ENCODE measurements at regions not wholly inside any gene's neighbourhood (a gene's known extent, or its start where the extent isn't known, plus 50 kb on each side); places are given as distances from the start of the nearest gene placed in this dataset.

- Histone ChIP-seq H2AK5ac (ENCODE audit: low read length, severe bottlenecking) (no peak overlapping the region), H3K4ac (ENCODE audit: low read depth in 1 of 2, low read length in 2 of 2) (no peak overlapping the region), H3K4me1 (ENCODE audit: control insufficient read depth, insufficient read depth, low read depth, low read length) (no peaks in the 10 kb centered on the region), H3K79me1 (replicated peaks; ENCODE audit: low read length, poor library complexity, severe bottlenecking) (no peaks in the 10 kb centered on the region), H2BK120ac (ENCODE audit: low read depth, low read length) (no peak overlapping the region), H3K27ac (ENCODE audit: low read length, poor library complexity, severe bottlenecking) (no peak overlapping the region), H4K91ac (ENCODE audit: low read length) (no peak overlapping the region), H3K9ac (ENCODE audit: low read length) (no peak overlapping the region), H2BK15ac (ENCODE audit: low read depth, poor library complexity, severe bottlenecking) (no peak overlapping the region), H3K4me2 (ENCODE audit: low read length, poor library complexity, severe bottlenecking) (no peak overlapping the region), H3K4me3 (ENCODE audit: insufficient read depth in 1 of 2, low read depth in 1 of 2, low read length in 2 of 2) (no peak overlapping the region), H2BK5ac (ENCODE audit: low read depth, low read length, poor library complexity, severe bottlenecking) (no peak overlapping the region), H2AFZ (ENCODE audit: low read depth, low read length) (no peak overlapping the region), H3K36me3 (ENCODE audit: control insufficient read depth in 1 of 2, insufficient read depth in 2 of 2, low read depth in 1 of 2, low read length in 2 of 2) (no peaks in the 10 kb centered on the region), H4K8ac (ENCODE audit: low read length) (no peak overlapping the region), H3K23ac (ENCODE audit: low read length in 2 of 2) (no peak overlapping the region), H3K14ac (ENCODE audit: low read length in 2 of 2) (no peak overlapping the region), H3K18ac (ENCODE audit: low read depth in 1 of 2, low read length in 2 of 2) (no peak overlapping the region), H3K27me3 (ENCODE audit: control insufficient read depth in 1 of 2, insufficient read depth in 1 of 2, low read length in 2 of 2) (no peaks in the 10 kb centered on the region), H2BK12ac (ENCODE audit: low read length in 2 of 2) (no peak overlapping the region), H3K9me3 (ENCODE audit: control insufficient read depth, low read length) (peaks cover 27% of the 10 kb centered on the region)
- DNase-seq: no peak
Observed at GRCh38 chr4:179344861-179345260, 1902.6 kb upstream of the AGA start.

DNA sequence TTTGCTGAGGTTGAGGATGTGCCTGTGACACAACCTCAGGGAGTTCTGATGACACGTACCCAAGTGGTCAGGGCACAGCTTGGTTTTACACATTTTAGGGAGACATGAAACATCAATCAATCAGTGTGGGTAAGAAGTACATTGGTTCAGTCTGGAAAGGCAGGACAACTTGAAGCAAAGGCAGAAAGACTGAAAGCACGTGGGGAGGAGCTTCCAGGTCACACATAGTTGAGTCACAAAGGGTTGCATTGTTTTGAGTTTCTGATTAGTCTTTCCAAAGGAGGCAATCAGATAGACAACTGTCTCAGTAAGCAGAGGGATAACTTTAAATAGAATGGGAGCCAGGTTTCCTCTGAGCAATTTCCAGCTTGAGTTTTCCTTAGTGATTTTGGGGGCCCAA is 1910.0 kb upstream of the AGA start:
- no peak overlapping the region for H2BK5ac ChIP-seq (ENCODE audit: low read depth, low read length, poor library complexity, severe bottlenecking)
- H3K4ac ChIP-seq (ENCODE audit: low read depth in 1 of 2, low read length in 2 of 2): no peak overlapping the region
- no peaks in the 10 kb centered on the region for H3K4me1 ChIP-seq (ENCODE audit: control insufficient read depth, insufficient read depth, low read depth, low read length)
- H3K14ac ChIP-seq (ENCODE audit: low read length in 2 of 2): no peak overlapping the region
- WGBS: 59% methylated on average over 2 of the region's 2 CpGs
- H3K9ac ChIP-seq (ENCODE audit: low read length): no peak overlapping the region
- H3K9me3 ChIP-seq (ENCODE audit: control insufficient read depth, low read length): peaks cover 20% of the 10 kb centered on the region
- H3K23ac ChIP-seq (ENCODE audit: low read length in 2 of 2): no peak overlapping the region
- no peak overlapping the region for H3K4me2 ChIP-seq (ENCODE audit: low read length, poor library complexity, severe bottlenecking)
- no peak overlapping the region for H2BK15ac ChIP-seq (ENCODE audit: low read depth, poor library complexity, severe bottlenecking)
- H3K36me3 ChIP-seq (ENCODE audit: control insufficient read depth in 1 of 2, insufficient read depth in 2 of 2, low read depth in 1 of 2, low read length in 2 of 2): no peaks in the 10 kb centered on the region
- no peak overlapping the region for H3K4me3 ChIP-seq (ENCODE audit: insufficient read depth in 1 of 2, low read depth in 1 of 2, low read length in 2 of 2)
- no peak overlapping the region for H2AK5ac ChIP-seq (ENCODE audit: low read length, severe bottlenecking)
- H2BK12ac ChIP-seq (ENCODE audit: low read length in 2 of 2): peak overlapping the region in 1 of 2 experiments; percentile 39
- DNase-seq: no peak
- H4K8ac ChIP-seq (ENCODE audit: low read length): no peak overlapping the region
- H3K79me1 ChIP-seq (replicated peaks; ENCODE audit: low read length, poor library complexity, severe bottlenecking): no peaks in the 10 kb centered on the region
- H3K27ac ChIP-seq (ENCODE audit: low read length, poor library complexity, severe bottlenecking): no peak overlapping the region
- no peak overlapping the region for H2BK120ac ChIP-seq (ENCODE audit: low read depth, low read length)
- H2AFZ ChIP-seq (ENCODE audit: low read depth, low read length): peak overlapping the region; percentile 10
- no peak overlapping the region for H3K18ac ChIP-seq (ENCODE audit: low read depth in 1 of 2, low read length in 2 of 2)
- no peak overlapping the region for H4K91ac ChIP-seq (ENCODE audit: low read length)
- H3K27me3 ChIP-seq (ENCODE audit: control insufficient read depth in 1 of 2, insufficient read depth in 1 of 2, low read length in 2 of 2): no peaks in the 10 kb centered on the region

GRCh38 chr4:179353786-179354185 is 1911.5 kb upstream of the AGA start:
- H3K4me3 ChIP-seq (ENCODE audit: insufficient read depth in 1 of 2, low read depth in 1 of 2, low read length in 2 of 2): no peak overlapping the region
- H3K27ac ChIP-seq (ENCODE audit: low read length, poor library complexity, severe bottlenecking): no peak overlapping the region
- no peak overlapping the region for H3K14ac ChIP-seq (ENCODE audit: low read length in 2 of 2)
- no peak overlapping the region for H2AK5ac ChIP-seq (ENCODE audit: low read length, severe bottlenecking)
- no peak overlapping the region for H2BK5ac ChIP-seq (ENCODE audit: low read depth, low read length, poor library complexity, severe bottlenecking)
- no peak overlapping the region for H2BK15ac ChIP-seq (ENCODE audit: low read depth, poor library complexity, severe bottlenecking)
- peak; percentile 47 for DNase-seq
- H3K36me3 ChIP-seq (ENCODE audit: control insufficient read depth in 1 of 2, insufficient read depth in 2 of 2, low read depth in 1 of 2, low read length in 2 of 2): no peaks in the 10 kb centered on the region
- H3K9ac ChIP-seq (ENCODE audit: low read length): no peak overlapping the region
- no peaks in the 10 kb centered on the region for H3K79me1 ChIP-seq (replicated peaks; ENCODE audit: low read length, poor library complexity, severe bottlenecking)
- H4K91ac ChIP-seq (ENCODE audit: low read length): no peak overlapping the region
- H3K4ac ChIP-seq (ENCODE audit: low read depth in 1 of 2, low read length in 2 of 2): no peak overlapping the region
- H2AFZ ChIP-seq (ENCODE audit: low read depth, low read length): no peak overlapping the region
- WGBS: 83% methylated on average over 2 of the region's 3 CpGs
- H3K4me1 ChIP-seq (ENCODE audit: control insufficient read depth, insufficient read depth, low read depth, low read length): no peaks in the 10 kb centered on the region
- no peak overlapping the region for H2BK120ac ChIP-seq (ENCODE audit: low read depth, low read length)
- no peak overlapping the region for H3K4me2 ChIP-seq (ENCODE audit: low read length, poor library complexity, severe bottlenecking)
- H3K23ac ChIP-seq (ENCODE audit: low read length in 2 of 2): no peak overlapping the region
- H3K18ac ChIP-seq (ENCODE audit: low read depth in 1 of 2, low read length in 2 of 2): no peak overlapping the region
- H4K8ac ChIP-seq (ENCODE audit: low read length): no peak overlapping the region
- no peaks in the 10 kb centered on the region for H3K27me3 ChIP-seq (ENCODE audit: control insufficient read depth in 1 of 2, insufficient read depth in 1 of 2, low read length in 2 of 2)
- peaks cover 21% of the 10 kb centered on the region for H3K9me3 ChIP-seq (ENCODE audit: control insufficient read depth, low read length)
- H2BK12ac ChIP-seq (ENCODE audit: low read length in 2 of 2): no peak overlapping the region

- Histone ChIP-seq H3K4me3 (ENCODE audit: insufficient read depth in 1 of 2, low read depth in 1 of 2, low read length in 2 of 2) (no peak overlapping the region), H2BK15ac (ENCODE audit: low read depth, poor library complexity, severe bottlenecking) (no peak overlapping the region), H2BK5ac (ENCODE audit: low read depth, low read length, poor library complexity, severe bottlenecking) (no peak overlapping the region), H3K4me2 (ENCODE audit: low read length, poor library complexity, severe bottlenecking) (no peak overlapping the region), H3K27ac (ENCODE audit: low read length, poor library complexity, severe bottlenecking) (no peak overlapping the region), H3K4ac (ENCODE audit: low read depth in 1 of 2, low read length in 2 of 2) (no peak overlapping the region), H3K23ac (ENCODE audit: low read length in 2 of 2) (no peak overlapping the region), H3K36me3 (ENCODE audit: control insufficient read depth in 1 of 2, insufficient read depth in 2 of 2, low read depth in 1 of 2, low read length in 2 of 2) (no peaks in the 10 kb centered on the region), H2AFZ (ENCODE audit: low read depth, low read length) (no peak overlapping the region), H4K91ac (ENCODE audit: low read length) (no peak overlapping the region), H3K9me3 (ENCODE audit: control insufficient read depth, low read length) (peaks cover 32% of the 10 kb centered on the region), H3K18ac (ENCODE audit: low read depth in 1 of 2, low read length in 2 of 2) (no peak overlapping the region), H3K27me3 (ENCODE audit: control insufficient read depth in 1 of 2, insufficient read depth in 1 of 2, low read length in 2 of 2) (no peaks in the 10 kb centered on the region), H3K4me1 (ENCODE audit: control insufficient read depth, insufficient read depth, low read depth, low read length) (no peaks in the 10 kb centered on the region), H3K9ac (ENCODE audit: low read length) (no peak overlapping the region), H2AK5ac (ENCODE audit: low read length, severe bottlenecking) (no peak overlapping the region), H4K8ac (ENCODE audit: low read length) (no peak overlapping the region), H3K14ac (ENCODE audit: low read length in 2 of 2) (no peak overlapping the region), H2BK12ac (ENCODE audit: low read length in 2 of 2) (no peak overlapping the region), H2BK120ac (ENCODE audit: low read depth, low read length) (no peak overlapping the region), H3K79me1 (replicated peaks; ENCODE audit: low read length, poor library complexity, severe bottlenecking) (no peaks in the 10 kb centered on the region)
- WGBS: 78% methylated on average over 8 of the region's 8 CpGs
- no peak for DNase-seq
Observed at GRCh38 chr4:179361978-179362486, 1919.8 kb upstream of the AGA start.

Data from mesenchymal stem cell (in vitro differentiated cells and primary cell).